Esophagus squamous epithelium (tissue), 5 donors: ENCODE measurements at regions not wholly inside any gene's neighbourhood (a gene's known extent, or its start where the extent isn't known, plus 50 kb on each side); places are given as distances from the start of the nearest gene placed in this dataset.

Experiments used
- DNase-seq: peaks from one replicate; lab custom pipeline; 2025; lab: John Stamatoyannopoulos, UW
- H3K27ac ChIP-seq, 4 donors: fragments of 200-600 bp; sonication (generic); one replicate each; pipeline ENCODE4 v1.5.1; 2016 to 2019; ENCODE audit warnings: mild to moderate bottlenecking in 1 of 4
- H3K27me3 ChIP-seq, 4 donors: fragments of 200-600 bp; sonication (generic); 1 replicate in 3 of 4; 2 replicates in 1 of 4; pipeline versions ENCODE4 v1.5.1 to v1.6.0; 2017 to 2021; ENCODE audit warnings: antibody characterized with exemption in 1 of 4
- H3K36me3 ChIP-seq, 3 donors: fragments of 200-600 bp; sonication (generic); one replicate each; pipeline ENCODE4 v1.5.1; 2016 to 2019
- H3K4me1 ChIP-seq, 3 donors: fragments of 200-600 bp; sonication (generic); one replicate each; pipeline ENCODE4 v1.5.1; 2017 to 2019
- H3K4me3 ChIP-seq, 4 donors: fragments of 200-600 bp; sonication (generic); 1 replicate in 3 of 4; 2 replicates in 1 of 4; pipeline ENCODE4 v1.5.1; 2016 to 2019; ENCODE audit warnings: mild to moderate bottlenecking in 2 of 4, moderate library complexity in 1 of 4
- H3K9me3 ChIP-seq, 3 donors: fragments of 200-600 bp; sonication (generic); one replicate each; pipeline ENCODE4 v1.5.1; 2016 to 2019
- POLR2A ChIP-seq, 4 donors: fragments of 450-650 bp; IDR thresholded peaks; one replicate each; pipeline ENCODE4 v1.6.1; 2017; ENCODE audit warnings: antibody characterized with exemption in 4 of 4, mild to moderate bottlenecking in 4 of 4, moderate library complexity in 3 of 4
- WGBS, 2 donors: methylation state at CpG; one replicate each; pipeline ENCODE4 v1.1.5; 2018; 5-methylcytosine and 5-hydroxymethylcytosine counted together
- intact Hi-C: fragments of 100-400 bp; cut with DNase I; formaldehyde crosslinking; loops from one replicate; pipeline ENCODE4 v1.15.0; 2022
- TF ChIP-seq, protein P1 (sequence below), 6 experiments: fragments of 450-650 bp in 4 of 6; fragments of 200-600 bp in 2 of 6; sonication (generic) in 2 of 6; IDR thresholded peaks; one replicate each; pipeline ENCODE4 v1.5.1; 2016 to 2019; ENCODE audit warnings: antibody characterized with exemption in 6 of 6, mild to moderate bottlenecking in 4 of 6, moderate library complexity in 4 of 6
- donor health status: DM: yes; HTN: yes; CAD: no.

DNA sequence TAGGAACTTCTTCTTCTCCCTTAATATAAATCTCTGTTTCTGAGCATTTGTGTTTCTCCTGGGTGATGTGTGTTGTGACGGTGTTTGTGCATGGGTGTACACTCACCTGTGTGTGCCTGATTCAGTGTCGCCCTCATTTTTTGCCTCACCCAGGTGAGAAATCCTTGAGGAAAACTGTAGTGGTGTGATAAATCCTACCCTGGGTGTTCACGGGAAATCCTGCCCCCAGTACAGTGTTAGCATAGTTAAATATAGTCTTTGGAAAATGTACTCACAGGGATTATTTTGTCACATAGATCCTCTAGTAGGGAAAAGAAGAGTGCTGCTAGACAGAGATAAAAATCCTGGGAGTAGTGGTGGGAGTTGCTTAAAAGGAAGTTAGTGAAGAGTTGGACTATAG is 291.9 kb upstream of the PITX2 start:
- Histone ChIP-seq H3K36me3 (no peaks in the 10 kb centered on the region), H3K4me1 (no peaks in the 10 kb centered on the region), H3K27me3 (no peaks in the 10 kb centered on the region), H3K4me3 (no peak overlapping the region), H3K9me3 (no peaks in the 10 kb centered on the region), H3K27ac (no peak overlapping the region)
- no peak for TF ChIP-seq POLR2A (IDR thresholded peaks at IDR 0.05)
- TF ChIP-seq, protein P1, sequence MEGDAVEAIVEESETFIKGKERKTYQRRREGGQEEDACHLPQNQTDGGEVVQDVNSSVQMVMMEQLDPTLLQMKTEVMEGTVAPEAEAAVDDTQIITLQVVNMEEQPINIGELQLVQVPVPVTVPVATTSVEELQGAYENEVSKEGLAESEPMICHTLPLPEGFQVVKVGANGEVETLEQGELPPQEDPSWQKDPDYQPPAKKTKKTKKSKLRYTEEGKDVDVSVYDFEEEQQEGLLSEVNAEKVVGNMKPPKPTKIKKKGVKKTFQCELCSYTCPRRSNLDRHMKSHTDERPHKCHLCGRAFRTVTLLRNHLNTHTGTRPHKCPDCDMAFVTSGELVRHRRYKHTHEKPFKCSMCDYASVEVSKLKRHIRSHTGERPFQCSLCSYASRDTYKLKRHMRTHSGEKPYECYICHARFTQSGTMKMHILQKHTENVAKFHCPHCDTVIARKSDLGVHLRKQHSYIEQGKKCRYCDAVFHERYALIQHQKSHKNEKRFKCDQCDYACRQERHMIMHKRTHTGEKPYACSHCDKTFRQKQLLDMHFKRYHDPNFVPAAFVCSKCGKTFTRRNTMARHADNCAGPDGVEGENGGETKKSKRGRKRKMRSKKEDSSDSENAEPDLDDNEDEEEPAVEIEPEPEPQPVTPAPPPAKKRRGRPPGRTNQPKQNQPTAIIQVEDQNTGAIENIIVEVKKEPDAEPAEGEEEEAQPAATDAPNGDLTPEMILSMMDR (IDR thresholded peaks at IDR 0.05): no peak
- 78 to 83% methylated on average over 3 of the region's 3 CpGs for whole genome bisulfite sequencing, 2 donors
- intact Hi-C loops: no loop called here
- DNase-seq: no peak

DNA sequence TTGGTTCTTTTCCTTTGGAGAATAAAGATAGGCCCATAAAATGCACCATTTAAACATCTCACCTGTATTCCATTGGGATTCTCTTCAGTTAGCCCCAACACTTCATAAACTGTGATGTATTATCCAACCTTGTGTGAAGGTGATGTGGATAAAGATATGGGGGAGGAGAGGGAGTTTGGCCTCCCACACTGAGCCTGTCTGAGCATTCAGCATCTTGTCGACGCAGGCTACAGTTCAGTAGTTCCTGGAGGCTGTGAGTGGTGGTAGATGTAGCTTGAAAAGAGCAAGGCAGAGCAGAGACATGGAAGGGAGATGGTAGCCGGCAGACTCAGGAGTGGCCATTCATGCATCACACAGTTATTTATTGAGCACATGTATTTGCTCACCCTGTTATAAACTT is 292.4 kb upstream of the PITX2 start:
- H3K27me3 ChIP-seq: no peaks in the 10 kb centered on the region
- intact Hi-C loops: no loop called here
- no peak overlapping the region for H3K4me3 ChIP-seq
- no peaks in the 10 kb centered on the region for H3K4me1 ChIP-seq
- TF ChIP-seq POLR2A (IDR thresholded peaks at IDR 0.05): no peak
- TF ChIP-seq, protein P1 (IDR thresholded peaks at IDR 0.05): no peak
- no peak for DNase-seq
- H3K9me3 ChIP-seq: no peaks in the 10 kb centered on the region
- WGBS, 2 donors: 45 to 53% methylated on average over 3 of the region's 3 CpGs
- H3K27ac ChIP-seq: no peak overlapping the region
- no peaks in the 10 kb centered on the region for H3K36me3 ChIP-seq

DNA sequence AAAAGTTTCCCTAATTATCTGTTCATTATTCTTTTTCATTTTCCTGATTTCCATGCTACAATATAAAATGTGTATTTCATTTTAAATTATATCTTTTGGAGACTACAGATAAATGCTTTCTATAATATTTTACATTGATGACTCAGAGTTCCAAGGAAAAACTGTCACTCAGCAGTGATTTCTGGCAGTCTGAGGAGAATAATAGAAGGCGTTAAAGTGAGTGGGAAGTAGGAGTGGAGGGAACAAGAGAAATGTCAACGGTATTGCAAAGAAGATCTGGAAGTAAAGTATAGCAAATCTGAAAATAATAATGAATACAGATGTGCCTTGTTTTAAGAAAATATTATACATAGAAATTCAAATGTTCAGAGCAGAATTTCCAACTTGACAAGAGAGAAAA is 293.6 kb upstream of the PITX2 start:
- H3K4me1 ChIP-seq: no peaks in the 10 kb centered on the region
- WGBS, 2 donors: 29 to 41% methylated on average over 2 of the region's 2 CpGs
- intact Hi-C loops: no loop called here
- no peak overlapping the region for H3K4me3 ChIP-seq
- H3K9me3 ChIP-seq: no peaks in the 10 kb centered on the region
- DNase-seq: no peak
- H3K27me3 ChIP-seq: no peaks in the 10 kb centered on the region
- no peak overlapping the region for H3K27ac ChIP-seq
- no peaks in the 10 kb centered on the region for H3K36me3 ChIP-seq
- TF ChIP-seq, protein P1 (IDR thresholded peaks at IDR 0.05): no peak
- no peak for TF ChIP-seq POLR2A (IDR thresholded peaks at IDR 0.05)

DNA sequence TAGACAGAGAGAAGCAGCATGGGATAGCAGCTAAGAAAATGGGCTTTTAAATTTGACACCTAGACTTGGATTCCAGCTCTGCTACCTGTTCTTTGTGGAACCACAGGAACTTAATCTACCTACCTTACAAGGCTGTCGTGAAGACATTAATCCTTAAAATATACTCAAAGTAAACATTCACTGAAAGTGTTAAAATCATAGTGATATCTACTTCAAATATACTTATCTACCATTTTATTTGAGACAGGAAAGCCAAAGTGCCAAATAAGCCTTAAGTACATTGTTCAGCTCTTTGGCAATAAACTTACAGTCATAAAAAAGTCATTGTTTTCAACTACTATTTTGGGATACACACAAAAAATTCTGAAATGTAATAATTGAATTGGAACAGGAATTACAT is 295.0 kb upstream of the PITX2 start:
- WGBS, 2 donors: 25 to 29% methylated on average over 1 of the region's 1 CpG
- TF ChIP-seq, protein P1 (IDR thresholded peaks at IDR 0.05): no peak
- TF ChIP-seq POLR2A (IDR thresholded peaks at IDR 0.05): no peak
- Histone ChIP-seq H3K27ac (no peak overlapping the region), H3K36me3 (no peaks in the 10 kb centered on the region), H3K9me3 (no peaks in the 10 kb centered on the region), H3K27me3 (no peaks in the 10 kb centered on the region), H3K4me3 (no peak overlapping the region), H3K4me1 (no peaks in the 10 kb centered on the region)
- no peak for DNase-seq
- intact Hi-C loops: no loop called here

DNA sequence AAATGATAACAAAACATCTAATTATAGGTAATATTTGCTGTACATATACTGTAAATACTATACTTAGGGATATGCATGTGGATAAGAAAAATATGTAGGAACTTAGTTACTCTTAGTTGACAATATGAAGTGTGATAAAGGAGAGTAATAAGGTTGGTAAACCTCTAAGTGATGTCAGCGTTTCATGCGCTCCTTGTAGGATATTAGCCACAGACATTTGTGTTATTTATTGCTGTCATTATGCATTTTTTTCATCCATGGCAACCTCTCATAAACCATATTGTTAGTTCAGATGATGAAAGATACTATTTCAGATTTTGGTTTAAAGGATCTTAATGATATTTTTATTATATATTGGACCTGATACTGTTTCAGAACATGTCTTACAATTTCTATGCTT is 298.1 kb upstream of the PITX2 start:
- 85 to 89% methylated on average over 2 of the region's 2 CpGs for WGBS, 2 donors
- DNase-seq: no peak
- no peaks in the 10 kb centered on the region for H3K9me3 ChIP-seq
- H3K4me3 ChIP-seq: no peak overlapping the region
- no peak for TF ChIP-seq POLR2A (IDR thresholded peaks at IDR 0.05)
- TF ChIP-seq, protein P1 (IDR thresholded peaks at IDR 0.05): no peak
- H3K27me3 ChIP-seq: no peaks in the 10 kb centered on the region
- H3K36me3 ChIP-seq: no peaks in the 10 kb centered on the region
- H3K27ac ChIP-seq: no peak overlapping the region
- no peaks in the 10 kb centered on the region for H3K4me1 ChIP-seq
- intact Hi-C loops: no loop called here
